Subcutaneous abdominal adipose tissue (tissue), 5 donors: ENCODE measurements at regions not wholly inside any gene's neighbourhood (a gene's known extent, or its start where the extent isn't known, plus 50 kb on each side); places are given as distances from the start of the nearest gene placed in this dataset.
"Not testable (repeated sequence)": the region's sequence is repeated elsewhere in the genome, so short reads cannot be mapped to it uniquely, and the experiment has no call there.

ENCODE experiments used
- H3K27ac ChIP-seq: one replicate; pipeline ENCODE4 v1.7.0; 2013; ENCODE audit warnings: low read depth, mild to moderate bottlenecking, inconsistent platforms, low read length, moderate library complexity
- H3K27me3 ChIP-seq, 5 donors: one replicate each; pipeline ENCODE4 v1.7.0; 2013; ENCODE audit warnings: low read length in 5 of 5, inconsistent platforms in 1 of 5; ENCODE audit not compliant: control insufficient read depth in 5 of 5, insufficient read depth in 4 of 5
- H3K36me3 ChIP-seq, 5 donors: one replicate each; pipeline ENCODE4 v1.7.0; 2013; ENCODE audit warnings: low read length in 5 of 5; ENCODE audit not compliant: control insufficient read depth in 5 of 5, insufficient read depth in 5 of 5
- H3K4me1 ChIP-seq, 5 donors: one replicate each; pipeline ENCODE4 v1.7.0; 2013; ENCODE audit warnings: low read length in 5 of 5, mild to moderate bottlenecking in 3 of 5, moderate library complexity in 1 of 5; ENCODE audit not compliant: control insufficient read depth in 5 of 5, insufficient read depth in 5 of 5
- H3K4me3 ChIP-seq, 5 donors: one replicate each; pipeline ENCODE4 v1.7.0; 2013; ENCODE audit warnings: low read length in 5 of 5, low read depth in 1 of 5
- H3K9ac ChIP-seq, 5 donors: one replicate each; pipeline ENCODE4 v1.7.0; 2013; ENCODE audit warnings: low read length in 5 of 5, mild to moderate bottlenecking in 4 of 5, moderate library complexity in 3 of 5
- H3K9me3 ChIP-seq, 5 donors: one replicate each; pipeline ENCODE4 v1.7.0; 2013; ENCODE audit warnings: low read length in 5 of 5; ENCODE audit not compliant: control insufficient read depth in 5 of 5
- donor health status: healthy.
- donor health status: healthy.
- donor health status: healthy.
- donor health status: healthy.
- donor health status: healthy.

GRCh38 chr11:33533386-33534052 is 167.1 kb downstream of the C11orf91 start:
- Histone ChIP-seq H3K9me3 (peaks cover 0 to 5% (median 4%) of the 10 kb centered on the region in 5 donors), H3K9ac (no peak overlapping the region), H3K27me3 (no peaks in the 10 kb centered on the region), H3K4me1 (peaks cover 0 to 5% (median 0%) of the 10 kb centered on the region in 5 donors), H3K36me3 (no peaks in the 10 kb centered on the region), H3K4me3 (no peak overlapping the region), H3K27ac (no peak overlapping the region)

- Histone ChIP-seq H3K27ac (no peak overlapping the region), H3K9ac (no peak overlapping the region), H3K36me3 (no peaks in the 10 kb centered on the region)
These were observed 167.8 kb downstream of the C11orf91 start for GRCh38 chr11:33532720-33533385.

DNA sequence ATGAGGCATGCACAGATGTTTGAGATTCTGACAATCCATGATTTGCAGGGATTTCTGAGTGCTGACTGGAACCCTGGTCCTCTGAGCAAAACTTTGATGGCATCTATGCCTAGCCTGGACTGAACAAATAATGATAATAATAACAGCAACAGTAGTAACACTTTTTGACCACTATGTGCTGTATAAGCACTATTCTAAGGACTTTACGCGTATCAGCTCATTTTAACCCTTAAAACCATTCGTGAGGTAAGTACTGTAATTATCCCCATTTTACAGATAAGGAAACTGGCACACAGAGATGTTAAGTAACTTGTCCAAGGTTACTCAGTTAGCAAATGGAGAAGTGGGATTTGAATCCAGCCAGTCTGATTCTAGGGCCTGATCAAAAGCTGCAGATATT is 168.4 kb downstream of the C11orf91 start:
- Histone ChIP-seq H3K4me1 (peaks cover 0 to 5% (median 0%) of the 10 kb centered on the region in 5 donors), H3K36me3 (no peaks in the 10 kb centered on the region), H3K27me3 (no peaks in the 10 kb centered on the region), H3K9me3 (peaks cover 0 to 5% (median 4%) of the 10 kb centered on the region in 5 donors), H3K9ac (no peak overlapping the region), H3K27ac (no peak overlapping the region), H3K4me3 (no peak overlapping the region)

More at GRCh38 chr11:33532720-33533385, 167.8 kb downstream of the C11orf91 start:
- H3K27me3 ChIP-seq, result no peaks in the 10 kb centered on the region
- H3K9me3 ChIP-seq, result peaks cover 0 to 5% (median 4%) of the 10 kb centered on the region in 5 donors
- no peak overlapping the region for H3K4me3 ChIP-seq
- peaks cover 0 to 5% (median 0%) of the 10 kb centered on the region in 5 donors for H3K4me1 ChIP-seq

DNA sequence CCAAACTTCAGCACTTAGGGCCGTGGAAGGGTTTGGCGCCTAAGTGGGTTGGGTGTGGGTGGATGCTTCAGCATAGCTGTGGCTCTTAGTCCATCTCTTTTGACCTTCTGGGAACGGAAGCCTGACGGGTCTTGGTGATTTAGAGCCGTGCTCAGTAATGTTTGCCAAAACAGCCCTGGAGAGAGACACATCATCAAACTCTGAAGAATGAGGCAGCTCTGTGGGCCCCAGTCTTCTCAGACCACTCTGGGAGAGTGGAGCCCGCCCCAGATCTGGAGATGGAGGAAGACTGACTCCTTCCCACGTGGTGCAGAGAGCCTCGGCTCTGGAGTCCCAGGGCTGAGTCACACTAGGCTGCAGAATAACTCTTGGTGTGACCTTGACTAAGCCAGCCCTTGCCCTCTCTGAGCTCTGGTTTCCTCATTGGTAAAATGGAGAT is 168.9 kb downstream of the C11orf91 start:
- H3K9ac ChIP-seq, result no peak overlapping the region
- no peaks in the 10 kb centered on the region for H3K36me3 ChIP-seq
- H3K27me3 ChIP-seq, result no peaks in the 10 kb centered on the region
- peaks cover 0 to 5% (median 0%) of the 10 kb centered on the region in 5 donors for H3K4me1 ChIP-seq
- H3K9me3 ChIP-seq, result peaks cover 0 to 5% (median 4%) of the 10 kb centered on the region in 5 donors
- H3K4me3 ChIP-seq, result peak overlapping the region in 1 of 5 donors; percentile 7
- peak overlapping the region; percentile 37 for H3K27ac ChIP-seq

- peaks cover 0 to 7% (median 4%) of the 10 kb centered on the region in 5 donors for H3K9me3 ChIP-seq
These were observed 169.8 kb downstream of the C11orf91 start for GRCh38 chr11:33530815-33531214.

GRCh38 chr11:33529461-33529860 is 171.2 kb downstream of the C11orf91 start:
- Histone ChIP-seq H3K9ac (no peak overlapping the region), H3K4me3 (no peak overlapping the region), H3K36me3 (no peaks in the 10 kb centered on the region), H3K9me3 (peaks cover 0 to 2% (median 0%) of the 10 kb centered on the region in 5 donors), H3K4me1 (peaks cover 0 to 5% (median 0%) of the 10 kb centered on the region in 5 donors), H3K27ac (no peak overlapping the region), H3K27me3 (no peaks in the 10 kb centered on the region)

More at GRCh38 chr11:33530815-33531214, 169.8 kb downstream of the C11orf91 start:
- Histone ChIP-seq H3K27ac (peak overlapping the region; percentile 37), H3K4me3 (no peak overlapping the region), H3K36me3 (no peaks in the 10 kb centered on the region), H3K4me1 (peaks cover 0 to 5% (median 0%) of the 10 kb centered on the region in 5 donors), H3K27me3 (no peaks in the 10 kb centered on the region), H3K9ac (no peak overlapping the region)

GRCh38 chr11:33527738-33528137 is 172.9 kb downstream of the C11orf91 start:
- H3K9me3 ChIP-seq, H3K27ac ChIP-seq, H3K27me3 ChIP-seq, H3K9ac ChIP-seq, H3K4me1 ChIP-seq, H3K4me3 ChIP-seq, H3K36me3 ChIP-seq: not testable (repeated sequence)

- Histone ChIP-seq H3K9ac (no peak overlapping the region), H3K4me3 (no peak overlapping the region), H3K9me3 (peaks cover 0 to 2% (median 0%) of the 10 kb centered on the region in 5 donors), H3K27me3 (no peaks in the 10 kb centered on the region), H3K4me1 (no peaks in the 10 kb centered on the region), H3K27ac (no peak overlapping the region), H3K36me3 (no peaks in the 10 kb centered on the region)
These were observed 174.8 kb downstream of the C11orf91 start for GRCh38 chr11:33525789-33526188.

GRCh38 chr11:33521384-33521783 is 179.2 kb downstream of the C11orf91 start:
- H3K36me3 ChIP-seq, result no peaks in the 10 kb centered on the region
- no peak overlapping the region for H3K4me3 ChIP-seq
- H3K27me3 ChIP-seq, result no peaks in the 10 kb centered on the region
- H3K4me1 ChIP-seq, result no peaks in the 10 kb centered on the region
- H3K9ac ChIP-seq, result no peak overlapping the region
- H3K27ac ChIP-seq, result no peak overlapping the region
- H3K9me3 ChIP-seq, result peaks cover 0 to 1% (median 0%) of the 10 kb centered on the region in 5 donors

DNA sequence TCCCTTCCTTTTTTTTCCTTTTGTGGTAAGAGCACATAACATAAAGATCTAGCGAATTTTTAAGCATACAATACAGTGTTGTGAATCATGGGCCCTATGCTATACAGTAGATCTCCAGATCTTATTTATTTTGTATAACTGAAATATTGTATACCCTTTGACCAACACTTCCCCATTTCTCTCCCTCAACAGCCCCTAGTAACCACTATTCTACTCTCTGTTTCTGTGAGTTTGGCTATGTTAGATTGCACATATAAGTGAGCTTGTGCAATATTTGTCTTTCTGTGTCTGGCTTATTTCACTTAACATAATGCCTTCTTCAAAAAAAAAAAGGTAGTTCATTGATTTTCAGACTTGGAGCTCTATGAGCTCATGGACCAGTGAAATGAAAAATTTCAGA is 180.5 kb downstream of the C11orf91 start:
- Histone ChIP-seq H3K9ac (no peak overlapping the region), H3K4me1 (no peaks in the 10 kb centered on the region), H3K27me3 (peaks cover 0 to 5% (median 0%) of the 10 kb centered on the region in 5 donors), H3K27ac (no peak overlapping the region), H3K9me3 (no peaks in the 10 kb centered on the region), H3K36me3 (no peaks in the 10 kb centered on the region), H3K4me3 (no peak overlapping the region)
